ENCODE measurements at regions not wholly inside any gene's neighbourhood (a gene's known extent, or its start where the extent isn't known, plus 50 kb on each side); places are given as distances from the start of the nearest gene placed in this dataset.

DNA sequence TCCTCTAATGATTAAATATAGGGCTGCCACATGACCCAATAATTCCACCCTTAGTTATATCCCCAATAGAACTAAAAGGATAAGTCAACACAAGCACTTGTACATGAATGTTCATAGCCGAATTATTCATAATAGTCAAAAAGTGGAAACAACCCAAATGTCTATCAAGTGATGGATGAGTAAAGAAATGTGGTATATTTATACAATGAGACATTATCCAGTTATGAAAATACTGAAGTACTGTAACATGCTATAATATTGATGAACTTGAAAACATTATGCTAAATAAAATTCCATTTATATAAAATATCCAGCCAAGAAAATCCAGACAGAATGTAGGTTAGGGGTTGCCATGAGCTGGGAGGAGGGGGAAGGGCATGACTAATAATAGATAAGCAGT, 436.7 kb upstream of the AADAT start:
- Histone ChIP-seq H3K36me3 (replicated peaks in 1 of 2; ENCODE audit: insufficient read depth in 1 of 2, low read depth in 2 of 2) (no peaks in the 10 kb centered on the region), H3K4me3 (no peak overlapping the region), H3K27me3 (no peaks in the 10 kb centered on the region), H3K9me3 (no peaks in the 10 kb centered on the region), H3K27ac (no peak overlapping the region), H3K4me1 (no peaks in the 10 kb centered on the region)
- ATAC-seq (no peak), DNase-seq (no peak)
- intact Hi-C loops (cut with DNase I) = no loop called here
- TF ChIP-seq POLR2A (IDR thresholded peaks at IDR 0.05) = no peak
- TF ChIP-seq, protein P1, sequence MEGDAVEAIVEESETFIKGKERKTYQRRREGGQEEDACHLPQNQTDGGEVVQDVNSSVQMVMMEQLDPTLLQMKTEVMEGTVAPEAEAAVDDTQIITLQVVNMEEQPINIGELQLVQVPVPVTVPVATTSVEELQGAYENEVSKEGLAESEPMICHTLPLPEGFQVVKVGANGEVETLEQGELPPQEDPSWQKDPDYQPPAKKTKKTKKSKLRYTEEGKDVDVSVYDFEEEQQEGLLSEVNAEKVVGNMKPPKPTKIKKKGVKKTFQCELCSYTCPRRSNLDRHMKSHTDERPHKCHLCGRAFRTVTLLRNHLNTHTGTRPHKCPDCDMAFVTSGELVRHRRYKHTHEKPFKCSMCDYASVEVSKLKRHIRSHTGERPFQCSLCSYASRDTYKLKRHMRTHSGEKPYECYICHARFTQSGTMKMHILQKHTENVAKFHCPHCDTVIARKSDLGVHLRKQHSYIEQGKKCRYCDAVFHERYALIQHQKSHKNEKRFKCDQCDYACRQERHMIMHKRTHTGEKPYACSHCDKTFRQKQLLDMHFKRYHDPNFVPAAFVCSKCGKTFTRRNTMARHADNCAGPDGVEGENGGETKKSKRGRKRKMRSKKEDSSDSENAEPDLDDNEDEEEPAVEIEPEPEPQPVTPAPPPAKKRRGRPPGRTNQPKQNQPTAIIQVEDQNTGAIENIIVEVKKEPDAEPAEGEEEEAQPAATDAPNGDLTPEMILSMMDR (IDR thresholded peaks at IDR 0.05) = no peak
- 72 to 75% methylated on average over 1 of the region's 1 CpG for WGBS, 2 donors

DNA sequence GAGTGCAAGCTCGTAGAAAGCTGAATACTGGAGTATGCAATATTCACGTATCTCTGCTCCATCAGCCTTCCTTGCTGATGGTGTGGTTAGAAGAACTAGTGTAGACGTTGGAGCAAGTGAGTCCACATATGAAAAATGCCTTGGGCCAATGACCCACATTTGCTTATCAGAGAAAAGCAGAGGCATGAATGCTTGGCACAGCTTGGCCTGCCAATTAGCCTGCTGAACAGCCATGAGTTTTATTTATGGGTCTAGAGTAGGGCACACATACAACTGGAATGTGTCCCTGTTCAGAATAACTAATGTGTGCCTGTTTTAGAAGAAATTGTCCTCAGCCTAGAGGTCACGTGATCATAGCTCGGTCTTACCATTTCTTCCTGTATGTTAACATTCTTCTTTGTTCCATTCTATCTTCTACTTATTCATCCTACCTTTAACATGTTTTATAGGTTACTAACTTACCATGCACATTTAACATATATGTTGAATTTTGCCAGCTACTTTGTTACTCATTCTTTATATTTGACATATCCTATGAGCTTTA, 432.7 kb upstream of the AADAT start:
- Histone ChIP-seq H3K27ac (no peak overlapping the region), H3K4me1 (no peaks in the 10 kb centered on the region), H3K9me3 (no peaks in the 10 kb centered on the region), H3K36me3 (replicated peaks in 1 of 2; ENCODE audit: insufficient read depth in 1 of 2, low read depth in 2 of 2) (no peaks in the 10 kb centered on the region), H3K27me3 (no peaks in the 10 kb centered on the region), H3K4me3 (no peak overlapping the region)
- TF ChIP-seq POLR2A (IDR thresholded peaks at IDR 0.05) = no peak
- TF ChIP-seq, protein P1 (IDR thresholded peaks at IDR 0.05) = no peak
- DNase-seq (no peak), ATAC-seq (no peak)
- intact Hi-C loops (cut with DNase I) = no loop called here
- WGBS, 2 donors = 71 to 73% methylated on average over 5 of the region's 5 CpGs

GRCh38 chr4:170497689-170498088, 407.9 kb upstream of the AADAT start:
- Histone ChIP-seq H3K27me3 (no peaks in the 10 kb centered on the region), H3K4me1 (no peaks in the 10 kb centered on the region), H3K9me3 (no peaks in the 10 kb centered on the region), H3K27ac (no peak overlapping the region), H3K36me3 (replicated peaks in 1 of 2; ENCODE audit: insufficient read depth in 1 of 2, low read depth in 2 of 2) (no peaks in the 10 kb centered on the region), H3K4me3 (no peak overlapping the region)
- 67 to 88% methylated on average over 1 of the region's 1 CpG for WGBS, 2 donors
- intact Hi-C loops (cut with DNase I) = no loop called here
- ATAC-seq (no peak), DNase-seq (no peak)
- TF ChIP-seq, protein P1 (IDR thresholded peaks at IDR 0.05) = no peak
- TF ChIP-seq POLR2A (IDR thresholded peaks at IDR 0.05) = no peak

DNA sequence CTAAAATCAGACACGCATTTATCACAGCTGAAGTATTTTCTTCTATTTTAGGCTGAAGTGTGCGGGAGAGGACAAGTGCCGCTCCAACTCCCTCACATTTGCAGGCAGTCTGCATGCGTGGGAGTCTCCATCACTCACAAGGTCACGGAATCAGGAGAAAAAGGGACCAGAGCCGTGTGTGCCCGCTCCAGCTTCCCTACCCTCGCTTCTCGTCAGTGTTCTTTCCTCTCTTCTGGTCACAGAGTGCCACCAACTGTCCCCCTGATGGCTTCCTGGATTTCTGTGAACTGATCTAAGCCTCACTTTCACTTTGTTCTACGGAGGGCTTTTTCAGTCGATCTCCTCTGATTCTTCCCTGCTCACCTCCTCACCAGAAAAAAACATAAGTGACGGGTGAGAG, 407.4 kb upstream of the AADAT start:
- ATAC-seq (peak; percentile 47), DNase-seq (peak in 3 of 4 donors; percentile 16 to 28 (median 19))
- no peaks in the 10 kb centered on the region for H3K4me1 ChIP-seq
- no peaks in the 10 kb centered on the region for H3K36me3 ChIP-seq (replicated peaks in 1 of 2; ENCODE audit: insufficient read depth in 1 of 2, low read depth in 2 of 2)
- intact Hi-C loops (cut with DNase I) = no loop called here
- TF ChIP-seq, protein P1 (IDR thresholded peaks at IDR 0.05) = no peak
- peak in 1 of 3 donors; percentile 15 for TF ChIP-seq POLR2A (IDR thresholded peaks at IDR 0.05)
- no peaks in the 10 kb centered on the region for H3K27me3 ChIP-seq
- no peak overlapping the region for H3K27ac ChIP-seq
- no peak overlapping the region for H3K4me3 ChIP-seq
- H3K9me3 ChIP-seq = no peaks in the 10 kb centered on the region
- 58 to 61% methylated on average over 12 of the region's 12 CpGs for WGBS, 2 donors

DNA sequence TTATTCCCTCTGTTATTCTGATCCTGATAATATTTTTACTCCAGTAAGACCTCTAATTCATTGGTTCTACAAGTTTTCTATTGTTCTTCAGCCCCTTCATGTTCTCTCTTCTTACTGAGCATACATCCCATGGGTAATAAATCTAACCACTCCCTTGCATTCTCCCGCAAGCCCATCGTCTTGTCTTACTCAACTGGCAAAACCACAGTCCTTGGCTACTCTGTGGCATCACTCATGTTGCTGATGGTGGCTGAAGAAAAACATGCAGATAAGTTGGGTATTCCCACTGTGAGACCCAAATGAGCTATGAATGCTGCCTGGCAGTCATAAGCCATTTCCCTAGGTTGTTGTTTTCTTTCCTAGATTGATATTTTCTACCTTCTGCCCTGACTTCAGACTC, 402.2 kb upstream of the AADAT start:
- no peaks in the 10 kb centered on the region for H3K27me3 ChIP-seq
- H3K27ac ChIP-seq = no peak overlapping the region
- no peaks in the 10 kb centered on the region for H3K4me1 ChIP-seq
- 46 to 50% methylated on average over 2 of the region's 2 CpGs for WGBS, 2 donors
- no peaks in the 10 kb centered on the region for H3K9me3 ChIP-seq
- no peak overlapping the region for H3K4me3 ChIP-seq
- H3K36me3 ChIP-seq (replicated peaks in 1 of 2; ENCODE audit: insufficient read depth in 1 of 2, low read depth in 2 of 2) = no peaks in the 10 kb centered on the region
- DNase-seq = no peak
- intact Hi-C loops (cut with DNase I) = no loop called here
- ATAC-seq = no peak
- TF ChIP-seq POLR2A (IDR thresholded peaks at IDR 0.05) = no peak
- TF ChIP-seq, protein P1 (IDR thresholded peaks at IDR 0.05) = no peak

All from body of pancreas (tissue), 4 donors.